ENCODE measurements at regions not wholly inside any gene's neighbourhood (a gene's known extent, or its start where the extent isn't known, plus 50 kb on each side); places are given as distances from the start of the nearest gene placed in this dataset.
"Not testable (repeated sequence)": the region's sequence is repeated elsewhere in the genome, so short reads cannot be mapped to it uniquely, and the experiment has no call there.

DNA sequence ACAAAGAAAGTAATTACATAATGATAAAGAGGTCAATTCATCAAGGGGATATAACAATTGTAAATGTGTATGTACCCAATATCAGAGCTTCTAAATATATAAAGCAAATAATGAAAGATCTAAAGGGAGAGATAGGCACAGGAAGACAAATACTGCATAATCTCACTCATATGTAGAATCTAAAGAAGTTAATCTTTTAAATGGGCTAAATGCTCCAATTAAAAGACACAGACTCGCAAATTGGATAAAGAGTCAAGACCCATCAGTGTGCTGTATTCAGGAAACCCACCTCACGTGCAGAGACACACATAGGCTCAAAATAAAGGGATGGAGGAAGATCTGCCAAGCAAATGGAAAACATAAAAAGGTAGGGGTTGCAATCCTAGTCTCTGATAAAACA lies 63.2 kb upstream of the HTR2C start:
- not testable (repeated sequence) for TF ChIP-seq EZH2phosphoT487 (IDR thresholded peaks at IDR 0.05; ENCODE audit: low read depth)
- TF ChIP-seq, protein P1, sequence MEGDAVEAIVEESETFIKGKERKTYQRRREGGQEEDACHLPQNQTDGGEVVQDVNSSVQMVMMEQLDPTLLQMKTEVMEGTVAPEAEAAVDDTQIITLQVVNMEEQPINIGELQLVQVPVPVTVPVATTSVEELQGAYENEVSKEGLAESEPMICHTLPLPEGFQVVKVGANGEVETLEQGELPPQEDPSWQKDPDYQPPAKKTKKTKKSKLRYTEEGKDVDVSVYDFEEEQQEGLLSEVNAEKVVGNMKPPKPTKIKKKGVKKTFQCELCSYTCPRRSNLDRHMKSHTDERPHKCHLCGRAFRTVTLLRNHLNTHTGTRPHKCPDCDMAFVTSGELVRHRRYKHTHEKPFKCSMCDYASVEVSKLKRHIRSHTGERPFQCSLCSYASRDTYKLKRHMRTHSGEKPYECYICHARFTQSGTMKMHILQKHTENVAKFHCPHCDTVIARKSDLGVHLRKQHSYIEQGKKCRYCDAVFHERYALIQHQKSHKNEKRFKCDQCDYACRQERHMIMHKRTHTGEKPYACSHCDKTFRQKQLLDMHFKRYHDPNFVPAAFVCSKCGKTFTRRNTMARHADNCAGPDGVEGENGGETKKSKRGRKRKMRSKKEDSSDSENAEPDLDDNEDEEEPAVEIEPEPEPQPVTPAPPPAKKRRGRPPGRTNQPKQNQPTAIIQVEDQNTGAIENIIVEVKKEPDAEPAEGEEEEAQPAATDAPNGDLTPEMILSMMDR (IDR thresholded peaks at IDR 0.05; ENCODE audit: low read depth, low read length) = not testable (repeated sequence)

Data from OCI-LY3 (cell line).